HG03520 (cell line): ENCODE measurements at regions not wholly inside any gene's neighbourhood (a gene's known extent, or its start where the extent isn't known, plus 50 kb on each side); places are given as distances from the start of the nearest gene placed in this dataset.
"Not testable (repeated sequence)": the region's sequence is repeated elsewhere in the genome, so short reads cannot be mapped to it uniquely, and the experiment has no call there.

ENCODE experiments used
- ATAC-seq: cut with Tn5 transposase; IDR thresholded peaks from one replicate; pipeline ENCODE4 v1.9.1; 2021; ENCODE audit warnings: mild to moderate bottlenecking, moderate library complexity; ENCODE audit not compliant: unreplicated experiment

DNA sequence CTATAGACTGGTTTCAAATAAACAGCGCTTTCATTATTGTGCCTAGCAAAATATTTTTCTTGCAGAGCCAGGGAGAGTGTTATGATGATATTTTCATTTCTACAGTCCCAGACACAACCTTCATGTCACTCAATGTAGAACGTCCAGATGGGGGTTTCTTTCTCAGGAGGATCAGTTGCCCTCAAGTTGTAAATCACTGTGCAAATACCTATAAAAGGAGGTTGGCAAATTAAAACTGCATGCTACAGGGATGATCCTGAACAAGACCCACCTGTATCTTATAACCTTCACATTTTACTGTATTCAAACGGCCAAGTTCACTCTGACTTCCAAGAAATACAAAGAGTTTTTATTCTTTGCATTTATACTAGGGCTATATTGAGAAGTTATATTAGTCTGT is 486.0 kb downstream of the EDEM1 start:
- ATAC-seq: no peak

DNA sequence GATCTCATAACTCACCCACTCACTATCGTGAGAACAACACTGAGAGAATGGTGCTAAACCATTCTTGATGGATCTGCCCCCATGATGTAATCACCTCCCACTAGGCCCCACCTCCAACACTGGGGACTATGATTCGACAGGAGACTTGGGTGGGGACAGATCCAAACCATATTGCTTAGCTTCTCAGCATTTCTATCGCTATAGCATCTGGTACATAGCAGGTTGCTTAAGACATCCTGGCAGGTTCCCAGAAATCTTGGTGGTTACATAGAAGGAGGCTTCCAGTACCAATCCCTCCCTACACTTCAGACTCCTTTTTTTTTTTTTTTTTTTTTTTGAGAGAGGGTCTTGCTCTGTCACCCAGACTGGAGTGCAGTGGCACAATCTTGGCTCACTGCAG is 487.8 kb downstream of the EDEM1 start:
- no peak for ATAC-seq

DNA sequence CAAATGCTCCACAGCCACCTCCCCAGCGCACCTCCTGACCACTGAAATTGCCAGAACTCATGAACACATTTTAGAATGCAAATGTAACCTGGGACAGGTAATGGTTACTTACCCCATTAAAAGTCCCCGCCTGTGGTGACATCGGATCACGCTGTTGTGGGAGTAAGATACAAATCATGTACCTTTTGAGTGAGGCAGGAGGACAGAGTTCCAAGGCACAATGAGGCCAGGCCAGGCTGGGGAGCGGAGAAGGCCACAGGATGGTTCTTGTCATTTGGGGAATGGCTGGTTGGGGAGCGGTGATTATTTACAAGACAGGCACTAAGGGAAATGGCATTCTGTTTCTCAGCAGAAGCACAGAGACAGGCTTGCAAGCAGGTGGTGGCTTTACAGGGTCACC is 490.0 kb downstream of the EDEM1 start:
- no peak for ATAC-seq

DNA sequence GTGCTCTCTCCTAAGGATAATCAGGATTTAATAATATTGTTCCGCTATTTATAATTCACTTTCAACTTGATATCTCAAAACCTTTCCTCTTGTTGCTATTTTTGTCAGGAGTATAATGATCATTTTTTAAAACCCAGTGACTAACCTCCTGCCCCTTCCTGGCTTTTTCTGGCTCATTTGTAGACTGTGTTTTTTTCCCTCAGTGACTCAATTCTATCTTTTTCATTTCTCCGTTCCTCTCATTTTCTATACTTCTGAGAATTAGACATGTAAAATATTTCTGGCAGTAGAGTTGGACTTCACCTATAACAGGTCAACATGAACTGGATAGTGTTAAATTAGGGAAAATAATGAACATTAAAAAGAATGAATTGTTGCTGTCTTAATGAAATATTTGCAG is 490.7 kb downstream of the EDEM1 start:
- no peak for ATAC-seq

DNA sequence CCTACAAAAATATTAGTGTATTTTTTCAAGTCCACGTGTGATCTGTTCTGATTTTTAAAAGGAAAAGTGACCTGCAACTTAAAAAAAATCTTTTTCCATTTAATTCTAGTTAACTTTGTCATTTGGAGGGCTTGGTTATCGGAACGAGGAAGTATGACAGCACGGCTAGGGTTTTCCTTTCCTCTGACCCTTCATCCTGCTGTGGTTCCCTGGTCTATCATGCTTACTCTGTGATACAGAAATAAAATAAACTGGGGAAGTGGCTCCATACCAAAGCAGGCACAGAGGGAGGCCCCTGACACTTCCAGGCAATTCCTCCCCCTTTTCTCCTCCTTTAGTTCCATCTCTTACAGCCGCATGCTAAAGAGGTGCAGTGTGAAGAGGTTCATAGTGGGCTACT is 491.3 kb downstream of the EDEM1 start:
- no peak for ATAC-seq

DNA sequence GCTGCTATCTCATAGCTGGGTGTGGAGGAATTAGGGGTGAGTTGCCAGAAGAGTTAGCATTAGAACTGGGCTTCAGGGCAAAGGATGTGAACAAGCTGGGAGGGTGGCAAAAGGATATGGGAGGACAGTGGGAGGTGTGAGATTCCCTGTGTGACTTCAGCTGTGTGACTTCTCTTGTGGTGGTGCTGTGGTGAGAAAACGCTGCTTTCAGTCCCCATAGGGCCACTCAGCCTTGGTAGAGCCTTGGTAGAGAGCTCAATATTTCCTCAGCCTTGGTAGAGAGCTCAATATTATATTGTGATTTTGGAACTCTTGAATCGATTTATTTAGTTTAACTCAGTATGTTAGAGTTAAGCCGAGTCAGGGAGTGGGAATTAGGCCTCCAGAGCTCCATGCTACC is 499.7 kb downstream of the EDEM1 start:
- no peak for ATAC-seq

DNA sequence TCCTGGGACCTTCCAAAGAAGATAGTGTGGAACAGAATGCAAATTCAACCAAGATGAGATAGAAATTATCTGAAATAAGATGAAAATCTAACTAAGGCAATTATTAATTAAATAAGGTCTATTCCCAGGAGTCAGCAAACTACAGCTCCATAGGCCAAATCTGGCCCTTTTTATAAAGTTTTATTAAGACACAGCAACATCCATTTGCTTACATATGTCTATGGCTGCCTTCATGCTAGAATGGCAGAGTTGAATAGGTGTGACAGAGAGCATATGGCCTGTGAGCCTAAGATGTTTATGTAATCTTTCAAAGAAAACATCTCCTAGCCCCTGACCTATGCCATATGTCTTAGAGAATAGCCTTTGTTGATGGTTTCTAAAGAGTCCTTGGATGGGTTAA is 503.0 kb downstream of the EDEM1 start:
- no peak for ATAC-seq

DNA sequence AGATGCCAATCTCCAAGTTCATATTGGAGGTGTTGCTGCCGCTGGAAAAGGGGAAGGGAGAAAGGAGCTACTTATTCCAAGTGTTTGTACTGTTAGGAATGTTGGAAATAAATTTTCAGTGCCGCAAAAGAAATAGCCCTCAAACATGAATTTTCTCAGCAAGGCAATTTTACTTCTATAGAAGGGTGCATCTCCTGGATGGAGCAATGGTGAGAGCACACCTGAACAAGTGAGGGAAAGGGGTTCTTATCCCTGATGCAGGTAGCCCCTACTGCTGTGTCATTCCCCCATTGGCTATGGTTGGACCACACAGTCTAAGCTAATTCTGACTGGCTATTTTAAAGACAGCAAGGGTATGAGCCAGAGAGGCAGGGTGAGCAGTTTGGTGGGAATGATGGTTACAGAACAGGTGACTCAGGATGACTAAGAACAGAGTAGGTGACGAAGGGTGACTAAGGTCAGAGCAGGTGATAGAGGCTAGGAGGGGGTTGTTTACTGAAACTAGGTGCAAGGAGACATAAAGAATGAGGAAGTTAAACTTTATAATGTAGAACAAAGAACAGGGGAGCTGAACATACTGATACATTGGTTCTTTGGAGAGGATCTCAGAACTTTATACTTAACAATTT is 503.5 kb downstream of the EDEM1 start:
- ATAC-seq: no peak

DNA sequence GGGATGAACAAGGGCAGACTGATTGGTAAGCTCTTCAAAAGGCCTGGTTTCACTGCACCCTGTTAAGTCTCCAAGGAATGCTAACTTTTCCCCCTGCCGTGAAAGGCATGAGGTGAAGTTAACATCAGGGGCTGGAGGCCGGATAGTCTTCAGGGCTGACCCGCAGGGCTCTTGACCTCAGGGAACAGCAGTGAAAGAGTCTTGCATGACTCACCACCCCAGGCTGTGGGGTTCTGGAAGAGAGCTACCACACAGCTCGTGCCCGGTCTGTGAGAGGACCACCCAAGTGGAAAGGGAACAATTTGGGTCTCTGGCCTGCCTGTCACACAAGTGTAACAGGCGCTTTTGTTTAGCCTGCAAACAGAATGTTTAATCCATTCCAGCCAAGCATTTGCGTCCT is 504.9 kb downstream of the EDEM1 start:
- ATAC-seq: no peak

DNA sequence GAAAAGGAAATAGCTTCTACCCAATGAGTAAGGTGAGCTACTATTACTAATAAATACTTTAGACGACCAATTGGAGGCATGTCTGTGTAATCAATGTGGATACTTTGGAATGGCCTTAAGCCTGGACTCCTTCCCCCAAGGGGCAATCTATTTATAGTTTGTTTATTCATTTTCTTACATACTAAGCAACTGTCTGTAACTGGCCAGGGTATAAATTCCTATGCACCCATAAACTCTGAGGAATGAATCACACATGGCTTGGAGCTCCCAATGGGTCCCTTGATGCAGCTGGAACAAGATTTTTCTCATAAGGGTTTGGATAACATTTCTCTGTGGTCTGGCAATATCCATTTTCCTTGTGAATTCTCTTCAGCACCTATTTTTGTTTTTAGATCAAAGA is 506.8 kb downstream of the EDEM1 start:
- ATAC-seq: no peak

DNA sequence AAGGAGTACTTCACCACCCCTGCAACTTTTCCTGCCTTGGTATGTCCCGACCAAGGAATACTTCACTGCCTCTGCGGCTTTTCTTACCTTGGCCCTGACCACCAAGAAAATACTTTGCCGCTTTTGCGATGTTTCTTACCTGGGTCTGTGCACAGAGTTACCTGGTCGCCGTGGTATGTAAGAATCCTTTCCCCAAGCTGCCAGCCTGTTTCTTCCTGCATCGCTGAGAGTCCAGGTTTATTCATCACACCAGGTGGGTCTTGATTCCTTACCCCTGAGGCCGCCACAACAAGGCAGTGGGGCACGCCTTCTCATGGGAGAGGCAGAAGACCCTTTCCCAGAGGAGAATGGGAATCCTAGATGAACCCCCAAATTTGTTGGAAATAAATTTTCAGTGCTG is 511.3 kb downstream of the EDEM1 start:
- no peak for ATAC-seq

DNA sequence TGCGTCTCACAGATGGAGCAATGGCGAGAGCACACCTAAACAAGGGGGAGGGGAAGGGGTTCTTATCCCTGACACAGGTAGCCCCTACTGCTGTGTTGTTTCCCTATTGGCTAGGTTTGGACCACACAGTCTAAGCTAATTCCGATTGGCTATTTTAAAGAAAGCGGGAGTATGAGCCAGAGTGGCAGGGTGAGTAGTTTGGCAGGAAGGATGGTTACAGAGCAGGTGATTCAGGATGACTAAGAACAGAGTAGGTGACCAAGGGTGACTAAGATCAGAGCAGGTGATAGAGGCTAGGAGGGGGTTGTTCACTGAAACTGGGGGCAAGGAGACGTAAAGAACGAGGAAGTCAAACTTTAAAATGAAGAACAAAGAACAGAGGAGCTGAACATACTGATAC is 511.8 kb downstream of the EDEM1 start:
- no peak for ATAC-seq

DNA sequence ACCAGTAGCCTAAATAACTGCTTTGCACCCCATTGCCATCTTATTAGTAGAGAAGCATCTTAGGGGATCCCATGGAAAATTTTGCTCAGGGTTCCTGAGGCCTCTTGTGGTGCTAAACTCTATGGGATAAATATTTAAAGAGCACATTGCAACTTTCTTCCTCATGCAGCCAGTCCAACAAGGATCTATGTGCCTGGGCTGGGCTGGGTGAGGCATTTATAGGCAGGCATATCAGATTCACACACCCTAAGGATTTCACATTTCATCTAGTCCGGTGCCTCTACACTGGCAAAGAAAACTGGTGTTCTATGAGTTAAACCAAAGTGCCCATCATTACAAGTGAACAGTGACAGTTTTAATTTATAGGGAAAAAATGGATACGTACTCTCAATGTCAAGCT is 512.3 kb downstream of the EDEM1 start:
- ATAC-seq: no peak

DNA sequence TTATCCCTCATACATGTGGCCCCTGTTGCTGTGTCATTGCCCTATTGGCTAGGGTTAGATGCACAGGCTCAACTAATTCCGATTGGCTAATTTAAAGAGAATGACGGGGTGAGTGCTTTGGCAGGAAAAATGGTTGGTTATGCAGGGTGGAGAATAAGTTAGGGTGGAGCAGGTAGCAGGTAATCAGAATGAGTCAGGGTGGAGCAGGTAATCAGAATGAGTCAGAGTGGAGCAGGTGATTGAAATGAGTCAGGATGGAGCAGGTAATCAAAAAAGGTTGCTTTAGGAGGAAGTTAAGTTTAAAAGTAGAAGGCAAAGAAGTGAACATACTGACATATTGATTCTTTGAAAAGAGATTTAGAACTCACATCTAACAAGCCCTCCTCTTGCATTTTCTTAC is 513.5 kb downstream of the EDEM1 start:
- not testable (repeated sequence) for ATAC-seq

DNA sequence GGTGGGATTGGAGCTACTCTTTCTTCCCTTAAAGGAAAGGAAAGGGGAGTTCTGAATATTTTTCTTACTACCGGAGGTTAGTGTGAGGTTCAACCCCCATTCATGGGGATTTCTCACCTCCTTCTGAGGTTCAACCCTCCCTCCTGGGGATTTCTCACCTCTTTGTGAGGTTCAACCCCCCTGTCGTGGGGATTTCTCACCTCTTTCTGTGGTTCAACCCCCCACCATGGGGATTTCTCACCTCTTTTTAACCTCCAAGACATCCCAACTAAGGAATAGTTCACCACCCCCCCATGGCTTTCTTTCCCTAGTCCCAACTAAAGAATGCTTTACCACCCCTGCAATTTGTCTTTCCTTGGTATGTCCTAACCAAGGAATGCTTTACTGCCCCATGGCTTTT is 520.3 kb downstream of the EDEM1 start:
- no peak for ATAC-seq

DNA sequence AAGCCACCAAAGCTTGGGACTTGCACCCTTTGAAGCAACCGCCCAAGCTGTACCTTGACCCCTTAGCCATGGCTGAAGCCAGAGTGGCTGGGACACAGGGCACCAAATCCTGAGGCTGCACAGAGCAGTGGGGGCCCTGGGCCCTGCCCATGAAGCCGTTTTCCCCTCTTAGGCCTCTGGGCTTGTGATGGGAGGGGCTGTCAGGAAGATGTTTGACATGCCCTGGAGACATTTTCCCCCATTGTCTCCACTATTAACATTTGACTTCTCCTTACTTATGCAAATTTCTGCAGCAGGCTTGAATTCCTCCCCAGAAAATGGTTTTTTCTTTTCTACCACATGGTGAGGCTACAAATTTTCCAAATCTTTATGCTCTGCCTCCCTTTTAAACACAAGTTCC is 522.2 kb downstream of the EDEM1 start:
- ATAC-seq: no peak

DNA sequence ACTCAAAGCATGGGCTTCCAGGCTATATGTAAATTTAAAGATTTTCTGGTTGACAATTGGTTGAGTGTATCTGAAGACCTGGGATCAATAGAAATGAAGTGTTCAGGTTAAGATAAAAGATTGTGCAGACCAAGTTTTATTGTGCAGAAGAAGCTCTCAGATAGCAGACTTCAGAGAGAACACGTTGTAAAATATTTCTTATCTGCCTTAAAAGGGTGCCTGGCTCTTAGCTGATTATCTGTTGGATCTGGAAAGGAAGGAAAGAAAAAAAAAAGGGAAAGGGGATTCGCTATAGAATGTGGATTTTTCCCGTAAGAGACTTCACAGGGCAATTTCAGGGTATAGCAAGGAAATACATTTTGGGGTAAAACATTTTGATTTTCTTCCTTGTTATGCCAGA is 523.2 kb downstream of the EDEM1 start:
- no peak for ATAC-seq

DNA sequence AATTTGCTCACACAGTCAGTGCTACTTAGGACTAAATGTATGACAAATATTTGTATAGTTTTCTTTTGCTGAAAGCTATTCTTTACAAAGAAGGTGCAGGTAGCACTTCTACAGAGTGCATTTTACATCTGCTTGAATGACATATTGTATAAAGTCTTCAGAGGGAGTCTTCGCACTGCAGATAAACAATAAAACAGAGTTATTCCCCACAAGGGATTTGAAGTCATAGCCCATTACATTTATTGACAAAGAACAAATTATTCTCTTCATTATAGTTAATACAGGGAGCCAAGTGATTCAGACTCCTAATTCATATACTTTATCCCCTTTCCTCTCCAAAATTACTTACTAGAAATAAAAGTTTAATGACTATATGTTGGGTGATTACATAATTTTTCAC is 529.7 kb downstream of the EDEM1 start:
- ATAC-seq: no peak

DNA sequence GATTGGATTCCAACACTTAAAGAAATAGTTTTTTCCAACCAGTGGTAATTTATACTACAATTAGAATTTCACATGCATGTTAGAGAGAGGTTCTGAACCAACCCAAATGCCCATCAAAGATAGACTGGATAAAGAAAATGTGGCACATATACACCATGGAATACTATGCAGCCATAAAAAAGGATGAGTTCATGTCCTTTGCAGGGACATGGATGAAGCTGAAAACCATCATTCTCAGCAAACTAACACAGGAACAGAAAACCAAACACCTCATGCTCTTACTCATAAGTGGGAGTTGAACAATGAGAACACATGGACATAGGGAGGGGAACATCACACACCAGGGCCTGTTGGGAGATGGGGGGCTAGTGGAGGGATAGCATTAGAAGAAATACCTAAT is 532.2 kb downstream of the EDEM1 start:
- not testable (repeated sequence) for ATAC-seq

DNA sequence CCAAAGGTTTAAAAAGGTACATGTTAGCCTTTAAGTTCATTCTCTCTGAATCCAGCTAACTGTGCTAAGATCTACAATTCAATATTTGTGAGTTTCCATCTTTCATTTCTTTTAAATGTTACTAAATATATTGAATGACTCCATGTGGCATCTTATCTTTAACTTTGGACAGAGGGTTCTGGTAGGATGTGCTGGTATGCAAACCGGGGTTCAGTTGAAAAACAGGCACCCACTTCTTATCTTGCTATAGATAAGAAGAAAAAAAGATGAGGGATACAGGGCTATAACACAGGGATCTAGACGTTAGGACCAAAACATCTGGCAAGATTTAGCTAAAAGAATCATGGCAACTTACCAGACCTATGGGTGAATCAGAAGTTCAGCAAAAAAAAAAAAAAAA is 538.3 kb downstream of the EDEM1 start:
- ATAC-seq: no peak

DNA sequence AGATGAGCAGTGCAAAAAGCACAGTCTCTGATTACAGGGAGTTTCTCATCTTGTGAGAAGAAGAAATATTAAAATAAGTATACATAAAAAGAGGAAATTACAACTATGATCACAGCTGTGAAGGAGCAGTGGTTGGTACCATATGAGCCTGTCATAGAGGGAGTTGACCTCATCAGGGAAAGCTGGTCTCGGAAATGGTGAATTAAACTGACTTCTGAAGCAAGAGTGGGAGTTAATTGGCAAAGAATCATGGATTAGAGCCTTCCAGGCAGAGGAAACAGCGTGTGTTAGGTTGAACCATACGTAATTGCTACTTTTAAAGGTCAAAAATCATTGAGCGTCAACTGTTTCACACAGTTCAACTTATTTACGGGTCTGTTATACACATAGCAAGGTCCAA is 539.1 kb downstream of the EDEM1 start:
- ATAC-seq: no peak

DNA sequence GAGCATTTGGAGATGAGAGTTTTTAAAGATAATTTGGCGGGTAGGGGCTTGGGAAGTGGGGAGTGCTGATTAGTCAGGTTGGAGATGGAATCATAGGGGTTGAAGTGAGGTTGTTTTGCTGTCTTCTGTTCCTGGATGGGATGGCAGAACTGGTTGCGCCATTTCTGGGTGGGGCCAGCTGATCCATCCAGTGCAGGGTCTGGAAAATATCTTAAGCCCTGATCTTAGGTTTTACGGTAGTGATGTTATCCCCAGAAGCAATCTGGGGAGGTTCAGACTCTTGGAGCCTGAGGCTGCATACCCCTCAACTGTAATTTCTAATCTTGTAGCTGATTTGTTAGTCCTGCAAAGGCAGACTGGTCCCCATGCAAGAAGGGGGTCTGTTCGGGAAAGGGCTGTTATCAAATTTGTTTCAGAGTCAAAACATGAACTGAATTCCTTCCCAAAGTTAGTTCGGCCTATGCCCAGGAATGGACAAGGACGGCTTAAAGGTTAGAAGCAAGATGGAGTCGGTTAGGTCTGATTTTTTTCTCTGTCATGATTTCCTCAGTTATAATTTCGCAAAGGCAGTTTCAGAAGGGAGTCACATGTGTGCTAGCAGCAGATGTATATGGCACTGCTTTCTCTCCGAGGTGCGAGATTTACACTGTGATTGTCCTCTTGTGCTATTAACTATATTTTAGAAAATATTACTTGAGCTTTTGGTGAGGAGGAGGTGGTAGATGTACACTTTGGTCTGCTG is 540.4 kb downstream of the EDEM1 start:
- no peak for ATAC-seq

DNA sequence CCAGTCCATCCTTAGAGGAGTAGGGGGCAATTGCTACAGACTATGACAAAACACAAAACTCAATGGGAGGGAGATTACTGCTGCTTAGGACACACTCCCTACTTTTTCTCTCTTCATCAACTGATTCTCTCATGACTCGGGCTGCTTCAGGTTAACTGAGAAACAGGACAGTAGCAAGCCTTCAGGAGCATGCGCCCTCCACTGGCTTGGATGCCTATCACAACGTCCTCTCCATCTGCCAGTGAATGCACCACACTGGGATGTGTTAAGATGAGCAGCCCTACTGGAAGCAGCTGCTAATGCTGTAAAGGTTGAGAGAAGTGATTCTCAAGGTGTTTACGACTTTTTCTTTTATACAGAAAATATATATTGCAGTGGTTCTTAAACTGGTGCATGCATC is 542.3 kb downstream of the EDEM1 start:
- no peak for ATAC-seq
